ENCODE measurements at regions not wholly inside any gene's neighbourhood (a gene's known extent, or its start where the extent isn't known, plus 50 kb on each side); places are given as distances from the start of the nearest gene placed in this dataset.

- intact Hi-C loops (cut with micrococcal nuclease) = no loop called here
These were observed 50.5 kb upstream of the PRDM1 start for GRCh38 chr6:106035655-106036054.

GRCh38 chr6:106033806-106034205 lies 52.3 kb upstream of the PRDM1 start:
- intact Hi-C loops (cut with micrococcal nuclease) = no loop called here

GRCh38 chr6:106027758-106028157 lies 58.4 kb upstream of the PRDM1 start:
- intact Hi-C loops (cut with micrococcal nuclease) = no loop called here

- intact Hi-C loops (cut with micrococcal nuclease) = no loop called here
These were observed 59.1 kb upstream of the PRDM1 start for GRCh38 chr6:106026748-106027715.

GRCh38 chr6:106025655-106026054 lies 60.5 kb upstream of the PRDM1 start:
- intact Hi-C loops (cut with micrococcal nuclease) = no loop called here

GRCh38 chr6:106022801-106023200 lies 63.3 kb upstream of the PRDM1 start:
- intact Hi-C loops (cut with micrococcal nuclease) = no loop called here

GRCh38 chr6:106017454-106017853 lies 68.7 kb upstream of the PRDM1 start:
- intact Hi-C loops (cut with micrococcal nuclease) = no loop called here

- intact Hi-C loops (cut with micrococcal nuclease) = no loop called here
These were observed 71.2 kb upstream of the PRDM1 start for GRCh38 chr6:106014955-106015354.

- intact Hi-C loops (cut with micrococcal nuclease) = no loop called here
These were observed 74.7 kb upstream of the PRDM1 start for GRCh38 chr6:106011476-106011875.

GRCh38 chr6:106005954-106006353 lies 80.2 kb upstream of the PRDM1 start:
- intact Hi-C loops (cut with micrococcal nuclease) = no loop called here

GRCh38 chr6:106005013-106005412 lies 81.1 kb upstream of the PRDM1 start:
- intact Hi-C loops (cut with micrococcal nuclease) = no loop called here

- intact Hi-C loops (cut with micrococcal nuclease) = no loop called here
These were observed 82.7 kb upstream of the PRDM1 start for GRCh38 chr6:106003268-106003987.

- intact Hi-C loops (cut with micrococcal nuclease) = no loop called here
These were observed 84.1 kb upstream of the PRDM1 start for GRCh38 chr6:106002005-106002404.

GRCh38 chr6:106000935-106001334 lies 85.2 kb upstream of the PRDM1 start:
- intact Hi-C loops (cut with micrococcal nuclease) = no loop called here

GRCh38 chr6:105997482-105997881 lies 88.7 kb upstream of the PRDM1 start:
- intact Hi-C loops (cut with micrococcal nuclease) = no loop called here

GRCh38 chr6:105995391-105995865 lies 90.7 kb upstream of the PRDM1 start:
- intact Hi-C loops (cut with micrococcal nuclease) = loop anchor here (2.0 kb wide), 2 partner anchors 329 to 525 kb away; partner anchors contain the start of gene ATG5

GRCh38 chr6:105994591-105995390 lies 91.3 kb upstream of the PRDM1 start:
- intact Hi-C loops (cut with micrococcal nuclease) = loop anchor here (1.0 to 5.0 kb wide), 8 partner anchors 92 to 526 kb away; partner anchors contain the start of genes ATG5 and PRDM1

GRCh38 chr6:105994118-105994590 lies 92.0 kb upstream of the PRDM1 start:
- intact Hi-C loops (cut with micrococcal nuclease) = loop anchor here (1.0 to 5.0 kb wide), 8 partner anchors 92 to 527 kb away; partner anchors contain the start of genes ATG5 and PRDM1

- intact Hi-C loops (cut with micrococcal nuclease) = loop anchor here (1.0 to 5.0 kb wide), 10 partner anchors 93 to 527 kb away; partner anchors contain the start of genes ATG5 and PRDM1
These were observed 92.6 kb upstream of the PRDM1 start for GRCh38 chr6:105993341-105994117.
